ENCODE measurements at regions not wholly inside any gene's neighbourhood (a gene's known extent, or its start where the extent isn't known, plus 50 kb on each side); places are given as distances from the start of the nearest gene placed in this dataset.

- Histone ChIP-seq H3F3A (replicated peaks; ENCODE audit: low read depth) (no peaks in the 10 kb centered on the region), H3K36me3 (ENCODE audit: insufficient read depth) (0 out of 2 replicates have a peak, but pooled peaks cover 7% of the 10 kb centered on the region), H3K27me3 (ENCODE audit: insufficient read depth) (no peaks in the 10 kb centered on the region), H3K79me2 (replicated peaks; ENCODE audit: insufficient read depth) (no peaks in the 10 kb centered on the region), H3K4me2 (no peak overlapping the region), H4K20me1 (replicated peaks; ENCODE audit: insufficient read depth) (no peaks in the 10 kb centered on the region), H3K4me3 (no peak overlapping the region), H3K9me2 (ENCODE audit: insufficient read depth) (0 out of 2 replicates have a peak, but pooled peaks cover 2% of the 10 kb centered on the region), H3K27ac (ENCODE audit: low read depth) (no peak overlapping the region), H2AFZ (no peak overlapping the region), H3K4me1 (ENCODE audit: insufficient read depth) (peaks cover 6% of the 10 kb centered on the region; the same call in 1 of the 2 replicates)
- H3K9me3 Mint-ChIP-seq, result peaks cover 4% of the 10 kb centered on the region; the same call in 2 of the 3 replicates
- DNase-seq (ENCODE audit: low spot score), result no peak
- no peak overlapping the region for H3K4me3 Mint-ChIP-seq
- peaks cover 9% of the 10 kb centered on the region for H3K36me3 Mint-ChIP-seq (ENCODE audit: low read depth)
- ATAC-seq, result no peak
- H3K27ac Mint-ChIP-seq, result no peak overlapping the region
- H3K4me1 Mint-ChIP-seq, result peaks cover 2% of the 10 kb centered on the region; the same call in 1 of the 3 replicates
- peaks cover 2% of the 10 kb centered on the region for H3K27me3 Mint-ChIP-seq (ENCODE audit: insufficient read depth, low read depth, poor library complexity)
- no peak for TF ChIP-seq EZH2 (IDR thresholded peaks at IDR 0.05; ENCODE audit: low read depth, unreplicated experiment)
- no peak for TF ChIP-seq CTCF (conservative IDR thresholded peaks at IDR 0.05; ENCODE audit: low read depth in 2 of 2)
- TF ChIP-seq STAT1 (IDR thresholded peaks at IDR 0.05; ENCODE audit: unreplicated experiment), result no peak
- TF ChIP-seq ZNF331 (CRISPR knock-in tag; IDR thresholded peaks at IDR 0.05; ENCODE audit: low read depth), result no peak
- no peak for TF ChIP-seq ZNF114 (CRISPR knock-in tag; IDR thresholded peaks at IDR 0.05)
- TF ChIP-seq, protein P1, sequence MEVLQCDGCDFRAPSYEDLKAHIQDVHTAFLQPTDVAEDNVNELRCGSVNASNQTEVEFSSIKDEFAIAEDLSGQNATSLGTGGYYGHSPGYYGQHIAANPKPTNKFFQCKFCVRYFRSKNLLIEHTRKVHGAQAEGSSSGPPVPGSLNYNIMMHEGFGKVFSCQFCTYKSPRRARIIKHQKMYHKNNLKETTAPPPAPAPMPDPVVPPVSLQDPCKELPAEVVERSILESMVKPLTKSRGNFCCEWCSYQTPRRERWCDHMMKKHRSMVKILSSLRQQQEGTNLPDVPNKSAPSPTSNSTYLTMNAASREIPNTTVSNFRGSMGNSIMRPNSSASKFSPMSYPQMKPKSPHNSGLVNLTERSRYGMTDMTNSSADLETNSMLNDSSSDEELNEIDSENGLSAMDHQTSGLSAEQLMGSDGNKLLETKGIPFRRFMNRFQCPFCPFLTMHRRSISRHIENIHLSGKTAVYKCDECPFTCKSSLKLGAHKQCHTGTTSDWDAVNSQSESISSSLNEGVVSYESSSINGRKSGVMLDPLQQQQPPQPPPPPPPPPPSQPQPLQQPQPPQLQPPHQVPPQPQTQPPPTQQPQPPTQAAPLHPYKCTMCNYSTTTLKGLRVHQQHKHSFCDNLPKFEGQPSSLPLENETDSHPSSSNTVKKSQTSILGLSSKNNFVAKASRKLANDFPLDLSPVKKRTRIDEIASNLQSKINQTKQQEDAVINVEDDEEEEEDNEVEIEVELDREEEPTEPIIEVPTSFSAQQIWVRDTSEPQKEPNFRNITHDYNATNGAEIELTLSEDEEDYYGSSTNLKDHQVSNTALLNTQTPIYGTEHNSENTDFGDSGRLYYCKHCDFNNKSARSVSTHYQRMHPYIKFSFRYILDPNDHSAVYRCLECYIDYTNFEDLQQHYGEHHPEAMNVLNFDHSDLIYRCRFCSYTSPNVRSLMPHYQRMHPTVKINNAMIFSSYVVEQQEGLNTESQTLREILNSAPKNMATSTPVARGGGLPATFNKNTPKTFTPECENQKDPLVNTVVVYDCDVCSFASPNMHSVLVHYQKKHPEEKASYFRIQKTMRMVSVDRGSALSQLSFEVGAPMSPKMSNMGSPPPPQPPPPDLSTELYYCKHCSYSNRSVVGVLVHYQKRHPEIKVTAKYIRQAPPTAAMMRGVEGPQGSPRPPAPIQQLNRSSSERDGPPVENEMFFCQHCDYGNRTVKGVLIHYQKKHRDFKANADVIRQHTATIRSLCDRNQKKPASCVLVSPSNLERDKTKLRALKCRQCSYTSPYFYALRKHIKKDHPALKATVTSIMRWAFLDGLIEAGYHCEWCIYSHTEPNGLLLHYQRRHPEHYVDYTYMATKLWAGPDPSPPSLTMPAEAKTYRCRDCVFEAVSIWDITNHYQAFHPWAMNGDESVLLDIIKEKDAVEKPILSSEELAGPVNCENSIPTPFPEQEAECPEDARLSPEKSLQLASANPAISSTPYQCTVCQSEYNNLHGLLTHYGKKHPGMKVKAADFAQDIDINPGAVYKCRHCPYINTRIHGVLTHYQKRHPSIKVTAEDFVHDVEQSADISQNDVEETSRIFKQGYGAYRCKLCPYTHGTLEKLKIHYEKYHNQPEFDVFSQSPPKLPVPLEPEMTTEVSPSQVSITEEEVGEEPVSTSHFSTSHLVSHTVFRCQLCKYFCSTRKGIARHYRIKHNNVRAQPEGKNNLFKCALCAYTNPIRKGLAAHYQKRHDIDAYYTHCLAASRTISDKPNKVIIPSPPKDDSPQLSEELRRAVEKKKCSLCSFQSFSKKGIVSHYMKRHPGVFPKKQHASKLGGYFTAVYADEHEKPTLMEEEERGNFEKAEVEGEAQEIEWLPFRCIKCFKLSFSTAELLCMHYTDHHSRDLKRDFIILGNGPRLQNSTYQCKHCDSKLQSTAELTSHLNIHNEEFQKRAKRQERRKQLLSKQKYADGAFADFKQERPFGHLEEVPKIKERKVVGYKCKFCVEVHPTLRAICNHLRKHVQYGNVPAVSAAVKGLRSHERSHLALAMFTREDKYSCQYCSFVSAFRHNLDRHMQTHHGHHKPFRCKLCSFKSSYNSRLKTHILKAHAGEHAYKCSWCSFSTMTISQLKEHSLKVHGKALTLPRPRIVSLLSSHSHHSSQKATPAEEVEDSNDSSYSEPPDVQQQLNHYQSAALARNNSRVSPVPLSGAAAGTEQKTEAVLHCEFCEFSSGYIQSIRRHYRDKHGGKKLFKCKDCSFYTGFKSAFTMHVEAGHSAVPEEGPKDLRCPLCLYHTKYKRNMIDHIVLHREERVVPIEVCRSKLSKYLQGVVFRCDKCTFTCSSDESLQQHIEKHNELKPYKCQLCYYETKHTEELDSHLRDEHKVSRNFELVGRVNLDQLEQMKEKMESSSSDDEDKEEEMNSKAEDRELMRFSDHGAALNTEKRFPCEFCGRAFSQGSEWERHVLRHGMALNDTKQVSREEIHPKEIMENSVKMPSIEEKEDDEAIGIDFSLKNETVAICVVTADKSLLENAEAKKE (CRISPR knock-in tag; IDR thresholded peaks at IDR 0.05), result no peak
- no peak for TF ChIP-seq EZH2phosphoT487 (IDR thresholded peaks at IDR 0.05; ENCODE audit: unreplicated experiment)
- TF ChIP-seq, protein P2, sequence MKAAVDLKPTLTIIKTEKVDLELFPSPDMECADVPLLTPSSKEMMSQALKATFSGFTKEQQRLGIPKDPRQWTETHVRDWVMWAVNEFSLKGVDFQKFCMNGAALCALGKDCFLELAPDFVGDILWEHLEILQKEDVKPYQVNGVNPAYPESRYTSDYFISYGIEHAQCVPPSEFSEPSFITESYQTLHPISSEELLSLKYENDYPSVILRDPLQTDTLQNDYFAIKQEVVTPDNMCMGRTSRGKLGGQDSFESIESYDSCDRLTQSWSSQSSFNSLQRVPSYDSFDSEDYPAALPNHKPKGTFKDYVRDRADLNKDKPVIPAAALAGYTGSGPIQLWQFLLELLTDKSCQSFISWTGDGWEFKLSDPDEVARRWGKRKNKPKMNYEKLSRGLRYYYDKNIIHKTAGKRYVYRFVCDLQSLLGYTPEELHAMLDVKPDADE (IDR thresholded peaks at IDR 0.05), result no peak
- TF ChIP-seq CREB1 (CRISPR knock-in tag; IDR thresholded peaks at IDR 0.05; ENCODE audit: low read depth), result no peak
- no peak for TF ChIP-seq JUNB (IDR thresholded peaks at IDR 0.05; ENCODE audit: unreplicated experiment)
- no peak for TF ChIP-seq NANOG (IDR thresholded peaks at IDR 0.05; ENCODE audit: borderline replicate concordance)
- no peak for TF ChIP-seq POLR2AphosphoS5 (IDR thresholded peaks at IDR 0.05; ENCODE audit: low read depth)
- TF ChIP-seq REST (IDR thresholded peaks at IDR 0.05; ENCODE audit: unreplicated experiment), result no peak
Measured at GRCh38 chr7:12456506-12456905, 52.8 kb upstream of the VWDE start.
